GM12891 (cell line): ENCODE measurements at regions not wholly inside any gene's neighbourhood (a gene's known extent, or its start where the extent isn't known, plus 50 kb on each side); places are given as distances from the start of the nearest gene placed in this dataset.

Experiments used
- POLR2A ChIP-seq: IDR thresholded peaks from 2 replicates; pipeline ENCODE4 v1.6.1; 2011; ENCODE audit warnings: low read depth, low read length, control low read depth
- POLR2AphosphoS5 ChIP-seq: IDR thresholded peaks from 2 replicates; pipeline ENCODE4 v1.6.1; 2011; ENCODE audit warnings: low read depth, low read length, control low read depth
- TAF1 ChIP-seq: IDR thresholded peaks from 2 replicates; pipeline ENCODE4 v1.6.1; 2011; ENCODE audit warnings: low read depth, low read length, control low read depth

DNA sequence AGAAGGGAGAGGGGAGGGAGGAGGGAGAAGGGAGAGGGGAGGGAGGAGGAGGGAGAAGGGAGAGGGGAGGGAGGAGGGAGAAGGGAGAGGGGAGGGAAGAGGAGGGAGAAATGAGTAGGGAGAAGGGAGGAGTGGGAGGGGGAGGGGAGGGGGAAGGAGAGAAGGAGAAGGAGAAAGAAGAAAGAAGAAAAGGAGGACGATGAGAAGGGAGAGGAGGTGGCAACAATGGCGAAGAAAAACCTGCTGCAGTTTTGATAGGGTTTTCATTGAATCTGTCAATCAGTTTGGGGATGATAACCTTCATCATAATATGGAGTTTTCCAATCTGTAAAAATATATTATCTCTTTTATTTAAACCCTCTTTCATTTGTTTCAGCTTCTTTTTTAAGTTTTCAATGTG is 185.2 kb downstream of the ADAM29 start:
- TF ChIP-seq POLR2AphosphoS5 (no peak), POLR2A (no peak), TAF1 (no peak)
